Mucosa of gallbladder (tissue), 1 donor: ENCODE measurements at regions not wholly inside any gene's neighbourhood (a gene's known extent, or its start where the extent isn't known, plus 50 kb on each side); places are given as distances from the start of the nearest gene placed in this dataset.

Experiments
- DNase-seq: peaks from one replicate; pipeline ENCODE4 v3.0.0-alpha.2; 2020; ENCODE audit warnings: low spot score
- donor health status: DM: no; HTN: no; CAD: no.

DNA sequence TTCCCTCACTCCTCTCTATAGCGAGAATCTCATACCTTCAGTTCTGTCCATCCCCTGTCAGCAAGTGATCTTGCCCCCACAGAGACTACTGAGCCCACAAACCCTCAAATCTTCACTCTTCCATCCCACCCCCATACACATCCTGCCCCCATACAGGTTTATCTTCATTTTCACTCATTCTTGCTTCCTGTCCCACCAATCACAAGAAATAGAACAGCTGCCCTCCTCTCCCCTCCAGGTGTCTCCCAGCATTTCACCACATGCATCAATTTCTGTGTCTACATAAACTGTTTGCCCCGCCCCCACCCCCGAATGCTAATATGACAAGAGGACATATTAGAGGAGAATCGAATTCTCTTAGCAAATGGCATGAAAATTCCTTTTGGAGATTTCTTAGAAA, 54.9 kb upstream of the CARMIL1 start:
- no peak for DNase-seq

DNA sequence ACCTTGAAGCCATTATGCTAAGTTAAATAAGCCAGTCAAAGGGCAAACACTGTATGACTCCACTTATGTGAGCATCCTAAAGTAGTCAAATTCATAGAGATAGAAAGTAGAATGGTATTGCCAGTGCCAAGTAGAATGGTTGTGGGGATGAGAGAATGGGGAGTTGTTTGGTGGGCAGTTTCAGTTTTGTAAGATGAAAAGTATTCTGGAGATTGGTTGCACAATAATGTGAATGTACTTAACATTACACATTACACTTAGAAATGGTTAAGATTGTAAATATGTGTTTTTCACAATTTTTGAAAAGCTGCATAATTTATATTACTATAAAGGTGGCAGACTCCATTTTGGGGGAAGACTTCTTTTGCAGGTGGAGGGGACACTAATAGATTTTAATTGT, 51.3 kb upstream of the CARMIL1 start:
- no peak for DNase-seq
